A673 (cell line): ENCODE measurements at regions not wholly inside any gene's neighbourhood (a gene's known extent, or its start where the extent isn't known, plus 50 kb on each side); places are given as distances from the start of the nearest gene placed in this dataset.

Experiments used
- EZH2 ChIP-seq: fragments of 200-600 bp; sonication (generic); IDR thresholded peaks from 2 replicates; pipeline ENCODE4 v1.6.1; 2017; ENCODE audit warnings: borderline replicate concordance, low read depth, mild to moderate bottlenecking, mixed read lengths, antibody characterized with exemption, low read length; ENCODE audit not compliant: poor library complexity, severe bottlenecking
- TF ChIP-seq, protein P1 (sequence below): fragments of 300-800, 200-600 bp; sonication (generic); conservative IDR thresholded peaks from 2 replicates; pipeline ENCODE4 v1.5.1; 2017; ENCODE audit warnings: low read depth, mild to moderate bottlenecking, antibody characterized with exemption, low read length, moderate library complexity, mixed read lengths

DNA sequence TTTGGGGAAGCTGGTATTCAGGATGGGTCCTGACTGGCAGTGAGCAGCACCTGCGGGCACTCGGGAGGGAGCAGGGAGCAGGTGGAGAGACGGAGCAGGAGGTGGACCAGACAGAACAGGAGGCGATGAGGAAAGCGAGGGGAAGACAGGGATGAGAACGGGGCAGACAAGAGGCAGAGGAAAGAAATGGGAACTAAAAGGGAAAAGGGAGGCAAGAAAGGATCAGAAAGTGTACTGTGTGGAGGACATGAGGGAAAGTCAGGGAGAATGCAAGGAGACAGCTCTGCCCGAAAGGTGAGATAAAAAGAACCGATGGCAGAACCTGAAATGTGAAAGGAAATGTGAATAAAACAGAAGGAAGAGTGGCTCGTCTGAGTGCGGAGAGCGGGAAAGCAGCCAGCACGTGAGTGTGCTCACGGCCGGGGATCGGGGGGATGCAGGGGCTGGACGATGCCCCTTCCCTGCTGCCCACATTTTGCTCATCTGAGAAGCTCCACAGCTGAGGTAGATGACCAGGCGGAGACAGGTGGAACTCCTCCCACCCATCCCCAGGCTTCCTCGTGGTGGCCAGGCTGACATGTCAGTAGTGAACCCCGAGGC, 494.4 kb upstream of the B3GAT1 start:
- TF ChIP-seq EZH2 = no peak
- TF ChIP-seq, protein P1, sequence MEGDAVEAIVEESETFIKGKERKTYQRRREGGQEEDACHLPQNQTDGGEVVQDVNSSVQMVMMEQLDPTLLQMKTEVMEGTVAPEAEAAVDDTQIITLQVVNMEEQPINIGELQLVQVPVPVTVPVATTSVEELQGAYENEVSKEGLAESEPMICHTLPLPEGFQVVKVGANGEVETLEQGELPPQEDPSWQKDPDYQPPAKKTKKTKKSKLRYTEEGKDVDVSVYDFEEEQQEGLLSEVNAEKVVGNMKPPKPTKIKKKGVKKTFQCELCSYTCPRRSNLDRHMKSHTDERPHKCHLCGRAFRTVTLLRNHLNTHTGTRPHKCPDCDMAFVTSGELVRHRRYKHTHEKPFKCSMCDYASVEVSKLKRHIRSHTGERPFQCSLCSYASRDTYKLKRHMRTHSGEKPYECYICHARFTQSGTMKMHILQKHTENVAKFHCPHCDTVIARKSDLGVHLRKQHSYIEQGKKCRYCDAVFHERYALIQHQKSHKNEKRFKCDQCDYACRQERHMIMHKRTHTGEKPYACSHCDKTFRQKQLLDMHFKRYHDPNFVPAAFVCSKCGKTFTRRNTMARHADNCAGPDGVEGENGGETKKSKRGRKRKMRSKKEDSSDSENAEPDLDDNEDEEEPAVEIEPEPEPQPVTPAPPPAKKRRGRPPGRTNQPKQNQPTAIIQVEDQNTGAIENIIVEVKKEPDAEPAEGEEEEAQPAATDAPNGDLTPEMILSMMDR = no peak
